Right lobe of liver (tissue), 6 donors: ENCODE measurements at regions not wholly inside any gene's neighbourhood (a gene's known extent, or its start where the extent isn't known, plus 50 kb on each side); places are given as distances from the start of the nearest gene placed in this dataset.

Experiments
- ATAC-seq, 4 donors: fragments of 200-7000 bp; cut with Tn5 transposase; one replicate each; pipeline ENCODE4 v1.9.1; 2020; ENCODE audit warnings: mild to moderate bottlenecking in 4 of 4, moderate library complexity in 4 of 4
- DNase-seq, 3 donors: peaks; one replicate each; pipeline ENCODE4 v3.0.0-alpha.2; 2020
- H3K27ac ChIP-seq, 3 donors: fragments of 200-600 bp; one replicate each; pipeline ENCODE4 v1.8.0; 2022
- H3K27me3 ChIP-seq, 2 donors: fragments of 200-600 bp; one replicate each; pipeline ENCODE4 v1.8.0; 2022
- H3K36me3 ChIP-seq, 4 donors: fragments of 200-600 bp; sonication (generic) in 1 of 4; one replicate each; pipeline versions ENCODE4 v1.5.1 to v1.8.0; 2017 to 2022; ENCODE audit warnings: control low read depth in 1 of 4
- H3K4me1 ChIP-seq, 4 donors: fragments of 200-600 bp; sonication (generic) in 1 of 4; one replicate each; pipeline versions ENCODE4 v1.5.1 to v1.8.0; 2017 to 2022; ENCODE audit warnings: control low read depth in 1 of 4
- H3K4me3 ChIP-seq, 3 donors: fragments of 200-600 bp; one replicate each; pipeline ENCODE4 v1.8.0; 2022
- H3K9me3 ChIP-seq, 4 donors: fragments of 200-600 bp; sonication (generic) in 1 of 4; one replicate each; pipeline versions ENCODE4 v1.5.1 to v1.8.0; 2017 to 2022; ENCODE audit warnings: control low read depth in 1 of 4
- POLR2A ChIP-seq: fragments of 450-650 bp; IDR thresholded peaks from one replicate; pipeline ENCODE4 v1.6.1; 2017; ENCODE audit warnings: antibody characterized with exemption, mild to moderate bottlenecking
- WGBS: methylation state at CpG from one replicate; pipeline ENCODE4 v1.1.6; 2018; ENCODE audit warnings: low coverage, low lambda C conversion rate; ENCODE audit not compliant: insufficient coverage; ENCODE audit errors: missing lambda C conversion rate; 5-methylcytosine and 5-hydroxymethylcytosine counted together
- intact Hi-C, 2 donors: fragments of 100-400 bp; cut with DNase I; formaldehyde crosslinking; loops; one replicate each; pipeline versions ENCODE4 v1.11.2 to v1.14.1; 2022
- TF ChIP-seq, protein P1 (sequence below), 4 donors: fragments of 200-600 bp in 3 of 4; fragments of 450-650 bp in 1 of 4; IDR thresholded peaks; one replicate each; pipeline versions ENCODE4 v1.5.1 to v1.8.0; 2016 to 2022; ENCODE audit warnings: antibody characterized with exemption in 4 of 4, mild to moderate bottlenecking in 2 of 4
- donor health status: DM: no; HTN: yes; CAD: no.
- donor health status: DM: no; HTN: no; CAD: no.
- donor health status: DM: no; HTN: no; CAD: no.
- donor health status: DM: no; HTN: yes; CAD: no.
- donor health status: DM: no; HTN: yes; CAD: no.

DNA sequence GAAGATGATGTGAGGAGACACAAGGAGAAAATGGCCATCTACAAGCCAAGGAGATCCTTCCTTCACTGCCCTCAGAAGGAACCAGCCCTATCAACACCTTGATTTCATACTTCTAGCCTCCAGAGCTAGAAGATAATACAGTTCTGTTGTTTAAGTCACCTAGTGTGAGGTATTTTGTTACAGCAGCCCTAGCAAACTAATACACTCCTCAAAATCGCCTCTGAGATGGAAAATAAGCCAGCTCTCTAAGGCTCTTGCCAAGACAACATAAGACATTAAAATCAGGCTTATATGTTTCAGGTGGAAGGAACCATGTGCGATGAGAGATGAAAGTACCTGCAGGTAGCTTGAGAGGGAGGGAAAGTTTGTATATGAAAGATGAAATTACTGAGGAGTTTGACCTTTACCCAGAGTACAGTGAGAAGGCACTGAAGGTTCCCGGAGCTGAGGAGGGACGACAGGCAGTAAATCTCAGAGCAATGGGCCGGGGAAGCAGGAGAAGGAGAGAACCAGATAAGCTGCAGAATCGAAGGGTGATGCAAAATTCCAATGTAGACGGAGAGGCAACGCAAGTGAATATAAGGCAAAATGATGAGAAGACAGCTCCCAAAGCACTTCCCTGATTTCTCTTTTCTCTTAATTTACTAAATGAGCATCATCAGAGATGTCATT, 84.7 kb downstream of the HHIPL2 start:
- Histone ChIP-seq H3K27me3 (no peaks in the 10 kb centered on the region), H3K9me3 (no peaks in the 10 kb centered on the region), H3K36me3 (no peaks in the 10 kb centered on the region), H3K27ac (no peak overlapping the region), H3K4me3 (no peak overlapping the region), H3K4me1 (peaks cover 0 to 13% (median 4%) of the 10 kb centered on the region in 4 donors)
- intact Hi-C loops, result loop anchor here in 1 of 2 donors (10.0 kb wide), 1 partner anchor 172 kb away; no protein-coding TSS in a partner anchor
- DNase-seq (no peak), ATAC-seq (no peak)
- no peak for TF ChIP-seq POLR2A
- TF ChIP-seq, protein P1, sequence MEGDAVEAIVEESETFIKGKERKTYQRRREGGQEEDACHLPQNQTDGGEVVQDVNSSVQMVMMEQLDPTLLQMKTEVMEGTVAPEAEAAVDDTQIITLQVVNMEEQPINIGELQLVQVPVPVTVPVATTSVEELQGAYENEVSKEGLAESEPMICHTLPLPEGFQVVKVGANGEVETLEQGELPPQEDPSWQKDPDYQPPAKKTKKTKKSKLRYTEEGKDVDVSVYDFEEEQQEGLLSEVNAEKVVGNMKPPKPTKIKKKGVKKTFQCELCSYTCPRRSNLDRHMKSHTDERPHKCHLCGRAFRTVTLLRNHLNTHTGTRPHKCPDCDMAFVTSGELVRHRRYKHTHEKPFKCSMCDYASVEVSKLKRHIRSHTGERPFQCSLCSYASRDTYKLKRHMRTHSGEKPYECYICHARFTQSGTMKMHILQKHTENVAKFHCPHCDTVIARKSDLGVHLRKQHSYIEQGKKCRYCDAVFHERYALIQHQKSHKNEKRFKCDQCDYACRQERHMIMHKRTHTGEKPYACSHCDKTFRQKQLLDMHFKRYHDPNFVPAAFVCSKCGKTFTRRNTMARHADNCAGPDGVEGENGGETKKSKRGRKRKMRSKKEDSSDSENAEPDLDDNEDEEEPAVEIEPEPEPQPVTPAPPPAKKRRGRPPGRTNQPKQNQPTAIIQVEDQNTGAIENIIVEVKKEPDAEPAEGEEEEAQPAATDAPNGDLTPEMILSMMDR (IDR thresholded peaks at IDR 0.05), result no peak
- 88% methylated on average over 8 of the region's 8 CpGs for WGBS

DNA sequence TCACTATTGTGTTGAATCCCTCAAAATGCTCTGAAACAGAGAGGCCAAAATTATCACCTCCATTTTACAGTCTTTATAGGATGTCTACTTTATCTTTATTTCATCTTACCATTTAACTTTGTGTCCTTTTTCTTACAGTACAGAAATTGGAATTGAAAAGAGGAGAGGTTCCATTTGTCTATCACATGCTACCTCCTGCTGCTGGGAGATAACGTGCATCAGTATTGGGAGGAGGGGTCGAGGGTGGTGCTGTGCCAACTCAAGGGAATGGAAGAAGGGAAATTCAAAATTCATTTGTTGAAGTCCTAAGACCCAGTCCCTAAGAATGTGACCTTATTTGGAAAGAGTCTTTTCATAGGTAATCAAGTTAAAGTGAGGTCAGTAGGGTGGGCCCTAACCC, 85.3 kb downstream of the HHIPL2 start:
- DNase-seq, result no peak
- Histone ChIP-seq H3K36me3 (no peaks in the 10 kb centered on the region), H3K9me3 (no peaks in the 10 kb centered on the region), H3K27me3 (no peaks in the 10 kb centered on the region), H3K27ac (no peak overlapping the region), H3K4me3 (no peak overlapping the region), H3K4me1 (peaks cover 0 to 13% (median 4%) of the 10 kb centered on the region in 4 donors)
- ATAC-seq, result no peak
- intact Hi-C loops, result loop anchor here in 1 of 2 donors (10.0 kb wide), 1 partner anchor 172 kb away; no protein-coding TSS in a partner anchor
- WGBS, result 67% methylated on average over 2 of the region's 2 CpGs
- TF ChIP-seq, protein P1 (IDR thresholded peaks at IDR 0.05), result no peak
- no peak for TF ChIP-seq POLR2A

DNA sequence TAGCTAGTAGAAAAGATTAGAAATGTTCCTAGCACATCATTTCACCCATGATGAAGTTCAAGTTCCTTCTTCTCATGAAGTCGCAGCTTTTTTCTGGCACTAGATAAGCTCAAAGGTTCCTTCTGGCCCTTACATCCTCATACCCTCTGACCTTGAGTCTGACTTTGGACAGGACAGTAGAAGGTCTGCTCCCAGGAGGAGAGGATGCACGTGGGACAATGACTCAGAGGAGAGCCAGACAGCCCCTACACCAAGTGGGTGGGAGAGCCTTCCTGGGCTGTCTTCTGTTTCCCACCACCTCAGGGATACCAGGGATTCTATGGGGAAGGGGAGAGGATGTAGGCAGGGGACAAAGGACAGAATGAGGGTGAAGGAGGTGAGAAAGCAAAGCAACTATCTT, 86.0 kb downstream of the HHIPL2 start:
- Histone ChIP-seq H3K4me3 (no peak overlapping the region), H3K4me1 (peaks cover 0 to 12% (median 4%) of the 10 kb centered on the region in 4 donors), H3K9me3 (no peaks in the 10 kb centered on the region), H3K27ac (no peak overlapping the region), H3K36me3 (no peaks in the 10 kb centered on the region), H3K27me3 (no peaks in the 10 kb centered on the region)
- no peak for ATAC-seq
- 51% methylated on average over 2 of the region's 2 CpGs for WGBS
- DNase-seq, result no peak
- intact Hi-C loops, result loop anchor here in 1 of 2 donors (10.0 kb wide), 1 partner anchor 173 kb away; no protein-coding TSS in a partner anchor
- TF ChIP-seq POLR2A, result no peak
- TF ChIP-seq, protein P1 (IDR thresholded peaks at IDR 0.05), result no peak

DNA sequence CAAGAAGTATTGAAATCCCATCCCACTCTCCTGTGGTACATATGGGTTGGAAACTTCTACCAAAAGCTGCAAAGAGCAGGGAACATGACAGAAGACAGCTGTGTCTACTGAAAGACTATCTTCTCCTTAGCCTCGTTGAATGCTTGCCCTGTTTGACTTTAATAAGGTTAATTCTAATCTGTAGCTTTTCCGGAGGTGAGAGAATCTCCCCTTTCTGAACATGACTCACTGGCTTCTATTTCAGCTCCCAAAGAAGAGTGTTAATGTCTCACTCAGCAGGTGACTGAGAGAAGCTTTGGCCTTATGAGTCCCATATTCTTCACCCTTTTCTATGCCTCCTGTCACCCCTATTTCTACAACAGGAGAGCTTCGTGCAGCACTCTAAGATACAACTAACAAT, 88.3 kb downstream of the HHIPL2 start:
- Histone ChIP-seq H3K9me3 (no peaks in the 10 kb centered on the region), H3K27ac (no peak overlapping the region), H3K27me3 (no peaks in the 10 kb centered on the region), H3K4me1 (peaks cover 0 to 2% (median 0%) of the 10 kb centered on the region in 4 donors), H3K4me3 (no peak overlapping the region), H3K36me3 (no peaks in the 10 kb centered on the region)
- intact Hi-C loops, result loop anchor here in 1 of 2 donors (10.0 kb wide), 1 partner anchor 175 kb away; no protein-coding TSS in a partner anchor
- WGBS, result 74% methylated on average over 3 of the region's 3 CpGs
- TF ChIP-seq, protein P1 (IDR thresholded peaks at IDR 0.05), result no peak
- no peak for TF ChIP-seq POLR2A
- no peak for DNase-seq
- ATAC-seq, result no peak
